ENCODE measurements at regions not wholly inside any gene's neighbourhood (a gene's known extent, or its start where the extent isn't known, plus 50 kb on each side); places are given as distances from the start of the nearest gene placed in this dataset.

DNA sequence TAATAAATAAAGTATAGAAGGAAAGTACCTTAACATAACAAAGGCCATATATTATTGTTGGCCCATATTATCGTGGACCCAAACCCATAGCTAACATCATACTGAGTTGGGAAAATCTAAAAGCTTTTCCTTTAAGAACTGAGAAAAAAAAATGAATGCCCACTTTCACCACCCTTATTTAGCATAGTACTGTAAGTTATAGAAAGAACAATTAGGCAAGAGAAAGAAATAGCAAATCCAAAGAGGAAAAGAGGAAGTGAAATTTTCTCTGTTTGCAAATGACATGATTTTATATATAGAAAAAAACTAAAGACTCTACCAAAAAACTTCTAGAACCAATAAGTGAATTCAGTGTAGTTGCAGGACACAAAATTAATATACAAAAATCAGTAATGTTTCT lies 1854.6 kb downstream of the PCDH7 start:
- TF ChIP-seq, protein P1, sequence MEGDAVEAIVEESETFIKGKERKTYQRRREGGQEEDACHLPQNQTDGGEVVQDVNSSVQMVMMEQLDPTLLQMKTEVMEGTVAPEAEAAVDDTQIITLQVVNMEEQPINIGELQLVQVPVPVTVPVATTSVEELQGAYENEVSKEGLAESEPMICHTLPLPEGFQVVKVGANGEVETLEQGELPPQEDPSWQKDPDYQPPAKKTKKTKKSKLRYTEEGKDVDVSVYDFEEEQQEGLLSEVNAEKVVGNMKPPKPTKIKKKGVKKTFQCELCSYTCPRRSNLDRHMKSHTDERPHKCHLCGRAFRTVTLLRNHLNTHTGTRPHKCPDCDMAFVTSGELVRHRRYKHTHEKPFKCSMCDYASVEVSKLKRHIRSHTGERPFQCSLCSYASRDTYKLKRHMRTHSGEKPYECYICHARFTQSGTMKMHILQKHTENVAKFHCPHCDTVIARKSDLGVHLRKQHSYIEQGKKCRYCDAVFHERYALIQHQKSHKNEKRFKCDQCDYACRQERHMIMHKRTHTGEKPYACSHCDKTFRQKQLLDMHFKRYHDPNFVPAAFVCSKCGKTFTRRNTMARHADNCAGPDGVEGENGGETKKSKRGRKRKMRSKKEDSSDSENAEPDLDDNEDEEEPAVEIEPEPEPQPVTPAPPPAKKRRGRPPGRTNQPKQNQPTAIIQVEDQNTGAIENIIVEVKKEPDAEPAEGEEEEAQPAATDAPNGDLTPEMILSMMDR (IDR thresholded peaks at IDR 0.05) = no peak
- no peak for TF ChIP-seq ZFX (IDR thresholded peaks at IDR 0.05; ENCODE audit: borderline replicate concordance)

Data from 22Rv1 (cell line).